Tibial nerve (tissue), 4 donors: ENCODE measurements at regions not wholly inside any gene's neighbourhood (a gene's known extent, or its start where the extent isn't known, plus 50 kb on each side); places are given as distances from the start of the nearest gene placed in this dataset.

ENCODE experiments used
- CTCF ChIP-seq, 5 experiments: fragments of 200-600 bp in 3 of 5; fragments of 450-650 bp in 2 of 5; sonication (generic) in 3 of 5; IDR thresholded peaks; one replicate each; pipeline ENCODE4 v1.5.1; 2016 to 2019; ENCODE audit warnings: antibody characterized with exemption in 5 of 5, mild to moderate bottlenecking in 3 of 5, moderate library complexity in 2 of 5
- EP300 ChIP-seq, 2 donors: sonication (generic); formaldehyde crosslinking; IDR thresholded peaks; one replicate each; pipeline ENCODE4 v1.6.1; 2017; ENCODE audit warnings: antibody characterized with exemption in 2 of 2, mild to moderate bottlenecking in 1 of 2
- POLR2A ChIP-seq, 2 donors: fragments of 450-650 bp; IDR thresholded peaks; one replicate each; pipeline ENCODE4 v1.6.1; 2017; ENCODE audit warnings: antibody characterized with exemption in 2 of 2, mild to moderate bottlenecking in 2 of 2, moderate library complexity in 2 of 2

- TF ChIP-seq CTCF (IDR thresholded peaks at IDR 0.05) (no peak), POLR2A (IDR thresholded peaks at IDR 0.05) (no peak), EP300 (IDR thresholded peaks at IDR 0.05) (no peak)
These were observed 490.5 kb upstream of the ADGRL2 start for GRCh38 chr1:81310250-81310649.
